GM12872 (cell line): ENCODE measurements at regions not wholly inside any gene's neighbourhood (a gene's known extent, or its start where the extent isn't known, plus 50 kb on each side); places are given as distances from the start of the nearest gene placed in this dataset.
A peak's percentile ranks its signal among the peaks of the same experiment; 100 is the strongest.

Experiments used
- TF ChIP-seq, protein P1 (sequence below): IDR thresholded peaks from 3 replicates; pipeline ENCODE4 v1.5.1; 2011; ENCODE audit warnings: low read depth, mild to moderate bottlenecking, low read length, moderate library complexity; ENCODE audit not compliant: insufficient read depth

- TF ChIP-seq, protein P1, sequence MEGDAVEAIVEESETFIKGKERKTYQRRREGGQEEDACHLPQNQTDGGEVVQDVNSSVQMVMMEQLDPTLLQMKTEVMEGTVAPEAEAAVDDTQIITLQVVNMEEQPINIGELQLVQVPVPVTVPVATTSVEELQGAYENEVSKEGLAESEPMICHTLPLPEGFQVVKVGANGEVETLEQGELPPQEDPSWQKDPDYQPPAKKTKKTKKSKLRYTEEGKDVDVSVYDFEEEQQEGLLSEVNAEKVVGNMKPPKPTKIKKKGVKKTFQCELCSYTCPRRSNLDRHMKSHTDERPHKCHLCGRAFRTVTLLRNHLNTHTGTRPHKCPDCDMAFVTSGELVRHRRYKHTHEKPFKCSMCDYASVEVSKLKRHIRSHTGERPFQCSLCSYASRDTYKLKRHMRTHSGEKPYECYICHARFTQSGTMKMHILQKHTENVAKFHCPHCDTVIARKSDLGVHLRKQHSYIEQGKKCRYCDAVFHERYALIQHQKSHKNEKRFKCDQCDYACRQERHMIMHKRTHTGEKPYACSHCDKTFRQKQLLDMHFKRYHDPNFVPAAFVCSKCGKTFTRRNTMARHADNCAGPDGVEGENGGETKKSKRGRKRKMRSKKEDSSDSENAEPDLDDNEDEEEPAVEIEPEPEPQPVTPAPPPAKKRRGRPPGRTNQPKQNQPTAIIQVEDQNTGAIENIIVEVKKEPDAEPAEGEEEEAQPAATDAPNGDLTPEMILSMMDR, result no peak
Observed at GRCh38 chrX:103158317-103158621, 56.6 kb upstream of the BEX4 start.

DNA sequence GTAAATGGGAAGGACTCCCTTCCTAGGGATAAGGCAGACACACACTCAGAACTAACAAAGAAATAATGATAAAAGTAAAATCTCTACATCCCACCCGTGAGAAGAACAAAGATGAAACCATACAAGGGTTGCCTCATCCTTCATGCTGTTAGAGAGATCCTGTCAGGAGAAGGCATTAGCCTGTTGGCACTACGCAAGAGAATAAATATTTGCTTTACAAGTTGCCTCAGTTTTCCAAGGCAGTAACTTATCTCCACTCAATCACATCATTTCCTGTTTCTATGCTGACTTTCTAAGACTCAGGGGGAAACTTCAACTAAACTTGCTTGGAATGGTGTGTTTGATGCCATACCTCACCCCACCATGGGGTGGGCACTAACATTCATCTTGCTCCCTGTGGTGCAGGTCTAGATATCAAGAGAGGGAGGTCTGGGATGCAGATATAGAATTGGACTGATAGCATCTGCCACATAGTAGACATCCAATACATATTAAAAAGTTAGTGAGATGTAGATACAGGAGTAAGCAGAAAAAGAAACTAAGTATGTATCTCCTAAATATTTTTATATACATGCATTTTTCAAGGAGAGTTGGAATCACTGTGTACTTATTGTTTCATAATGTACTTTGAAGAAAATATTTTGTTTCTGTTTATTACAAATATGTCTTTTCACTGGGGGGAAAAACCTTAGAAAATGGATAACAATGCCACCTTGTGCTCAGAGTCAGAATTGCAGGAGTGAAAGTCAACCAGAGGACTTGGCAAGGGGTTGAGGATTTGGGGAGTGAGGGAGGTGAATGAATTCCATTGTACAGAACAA is 57.2 kb upstream of the BEX4 start:
- TF ChIP-seq, protein P1, result peak; percentile 56; the same call in 2 of the 3 replicates

GRCh38 chrX:103155201-103155600 is 59.7 kb upstream of the BEX4 start:
- TF ChIP-seq, protein P1, result no peak

DNA sequence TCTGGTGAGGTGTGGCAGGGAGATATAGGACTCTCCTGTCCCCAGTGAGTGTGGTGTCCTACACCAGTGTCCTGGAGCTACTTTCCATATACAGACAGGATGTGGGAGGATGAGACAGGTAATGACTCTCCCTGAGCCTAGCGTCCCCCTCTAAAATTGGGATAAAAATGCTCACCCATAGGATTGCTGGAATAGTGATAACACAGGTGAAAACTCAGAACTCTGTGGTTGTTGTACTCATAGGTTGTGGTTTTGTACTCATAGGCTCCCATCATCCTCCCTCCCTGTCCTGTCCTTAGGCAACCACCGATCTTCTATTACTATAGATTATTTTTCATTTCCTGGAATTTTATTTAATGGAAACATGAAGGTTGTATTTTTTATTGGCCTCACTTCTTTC is 60.7 kb upstream of the NXF3 start:
- TF ChIP-seq, protein P1, result no peak

DNA sequence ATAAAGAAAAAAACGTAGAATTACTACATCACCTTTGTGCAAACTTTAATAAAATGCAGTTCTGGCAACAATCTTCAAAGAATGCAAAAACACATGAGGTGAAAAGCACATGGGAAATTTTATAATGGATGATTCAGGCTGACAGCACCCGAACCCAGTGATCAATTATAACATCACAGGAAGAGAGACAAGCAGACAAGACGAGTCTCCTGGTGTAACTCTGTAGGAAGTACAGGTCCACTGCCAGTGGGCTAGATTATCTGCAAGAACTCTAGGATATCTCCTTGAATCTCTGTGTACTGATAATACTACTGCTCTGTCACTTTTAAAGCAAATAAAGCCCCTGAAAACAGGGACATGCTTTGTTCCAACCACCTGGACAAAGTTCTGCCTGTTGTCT is 58.9 kb upstream of the NXF3 start:
- TF ChIP-seq, protein P1, result no peak

- TF ChIP-seq, protein P1, result no peak
Observed at GRCh38 chrX:103149652-103150051, 56.7 kb upstream of the NXF3 start.

DNA sequence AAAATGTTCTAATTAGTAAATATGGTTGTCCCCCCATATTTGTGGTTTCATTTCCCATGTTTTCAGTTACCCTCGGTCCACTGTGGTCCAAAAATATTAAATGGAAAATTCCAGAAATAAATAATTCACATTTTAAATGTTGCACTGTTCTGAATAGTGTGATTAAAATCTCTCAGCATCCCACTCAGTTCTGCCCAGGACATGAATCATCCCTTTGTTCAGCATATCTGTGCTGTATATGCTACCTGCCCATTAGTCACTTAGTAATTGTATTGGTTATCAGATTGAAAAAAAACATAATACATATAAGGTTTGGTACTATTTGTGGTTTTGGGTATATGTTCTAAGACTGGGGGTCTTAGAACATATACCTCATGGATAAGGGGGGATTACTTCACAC is 55.1 kb upstream of the NXF3 start:
- TF ChIP-seq, protein P1, result no peak
